GM20000 (cell line): ENCODE measurements at regions not wholly inside any gene's neighbourhood (a gene's known extent, or its start where the extent isn't known, plus 50 kb on each side); places are given as distances from the start of the nearest gene placed in this dataset.

Experiments used
- DNase-seq: peaks from one replicate; pipeline ENCODE4 v3.0.0; 2012; ENCODE audit warnings: low spot score
- TF ChIP-seq, protein P1 (sequence below): IDR thresholded peaks from 2 replicates; pipeline ENCODE4 v1.5.1; 2012; ENCODE audit warnings: mild to moderate bottlenecking, control low read depth; ENCODE audit errors: extremely low read depth, missing control alignments

DNA sequence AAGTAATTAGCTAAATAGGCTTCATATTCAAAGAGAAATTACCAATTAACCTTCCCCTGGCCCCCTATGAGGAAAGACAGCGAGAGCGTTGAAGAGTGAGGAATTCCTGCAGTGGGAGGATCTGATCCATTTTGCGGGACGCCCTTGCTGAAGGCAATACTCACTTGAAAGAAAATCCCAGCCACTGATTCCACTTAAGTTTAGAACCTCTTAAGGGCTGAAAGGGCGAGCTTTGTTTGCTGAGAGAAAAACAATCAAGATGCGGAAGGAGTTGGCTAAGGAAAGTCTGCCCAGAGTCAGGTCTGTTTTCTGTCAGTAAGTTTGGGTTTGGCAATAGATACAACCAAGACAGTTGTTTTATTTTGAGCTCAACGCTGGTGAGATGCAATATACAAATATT, 102.8 kb upstream of the GBE1 start:
- DNase-seq: no peak
- TF ChIP-seq, protein P1, sequence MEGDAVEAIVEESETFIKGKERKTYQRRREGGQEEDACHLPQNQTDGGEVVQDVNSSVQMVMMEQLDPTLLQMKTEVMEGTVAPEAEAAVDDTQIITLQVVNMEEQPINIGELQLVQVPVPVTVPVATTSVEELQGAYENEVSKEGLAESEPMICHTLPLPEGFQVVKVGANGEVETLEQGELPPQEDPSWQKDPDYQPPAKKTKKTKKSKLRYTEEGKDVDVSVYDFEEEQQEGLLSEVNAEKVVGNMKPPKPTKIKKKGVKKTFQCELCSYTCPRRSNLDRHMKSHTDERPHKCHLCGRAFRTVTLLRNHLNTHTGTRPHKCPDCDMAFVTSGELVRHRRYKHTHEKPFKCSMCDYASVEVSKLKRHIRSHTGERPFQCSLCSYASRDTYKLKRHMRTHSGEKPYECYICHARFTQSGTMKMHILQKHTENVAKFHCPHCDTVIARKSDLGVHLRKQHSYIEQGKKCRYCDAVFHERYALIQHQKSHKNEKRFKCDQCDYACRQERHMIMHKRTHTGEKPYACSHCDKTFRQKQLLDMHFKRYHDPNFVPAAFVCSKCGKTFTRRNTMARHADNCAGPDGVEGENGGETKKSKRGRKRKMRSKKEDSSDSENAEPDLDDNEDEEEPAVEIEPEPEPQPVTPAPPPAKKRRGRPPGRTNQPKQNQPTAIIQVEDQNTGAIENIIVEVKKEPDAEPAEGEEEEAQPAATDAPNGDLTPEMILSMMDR: no peak

DNA sequence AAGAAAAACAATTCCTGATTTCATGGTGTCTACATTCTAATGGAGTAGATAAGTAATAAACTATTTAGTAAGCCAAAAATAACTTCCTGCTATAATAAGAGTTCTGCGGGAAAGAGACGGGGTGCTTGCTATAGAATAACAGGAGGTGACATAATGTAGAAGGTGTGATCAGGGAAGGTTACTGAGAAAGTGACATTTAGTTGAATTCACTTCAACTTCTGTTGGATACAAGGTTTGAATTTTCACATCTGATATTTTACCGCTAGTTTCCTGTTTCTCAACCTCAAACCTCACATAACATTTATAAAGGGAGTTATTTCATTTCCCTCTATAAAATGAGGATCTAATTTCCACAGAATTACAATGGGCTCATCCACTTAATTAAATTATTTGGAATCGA, 102.3 kb upstream of the GBE1 start:
- no peak for DNase-seq
- TF ChIP-seq, protein P1: no peak

DNA sequence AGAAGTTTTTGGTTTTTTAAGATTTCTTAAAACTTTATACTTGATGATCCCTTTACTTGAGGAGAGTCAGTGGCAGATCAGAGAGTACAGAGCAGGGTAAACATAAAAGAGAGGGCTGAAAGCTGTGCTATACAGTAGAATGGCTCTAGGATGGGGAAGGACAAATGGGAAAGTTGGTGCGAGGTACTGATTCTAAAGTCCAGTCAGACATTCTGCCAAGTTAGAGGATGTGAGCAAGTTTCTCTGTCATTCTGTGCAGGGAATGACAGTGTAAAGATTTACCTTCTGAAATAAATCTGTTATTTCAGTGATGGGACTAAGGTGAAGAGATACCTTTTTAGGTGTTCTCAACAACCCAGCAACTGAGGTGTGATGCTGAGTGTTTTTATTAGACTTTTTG, 100.1 kb upstream of the GBE1 start:
- no peak for DNase-seq
- TF ChIP-seq, protein P1: no peak

DNA sequence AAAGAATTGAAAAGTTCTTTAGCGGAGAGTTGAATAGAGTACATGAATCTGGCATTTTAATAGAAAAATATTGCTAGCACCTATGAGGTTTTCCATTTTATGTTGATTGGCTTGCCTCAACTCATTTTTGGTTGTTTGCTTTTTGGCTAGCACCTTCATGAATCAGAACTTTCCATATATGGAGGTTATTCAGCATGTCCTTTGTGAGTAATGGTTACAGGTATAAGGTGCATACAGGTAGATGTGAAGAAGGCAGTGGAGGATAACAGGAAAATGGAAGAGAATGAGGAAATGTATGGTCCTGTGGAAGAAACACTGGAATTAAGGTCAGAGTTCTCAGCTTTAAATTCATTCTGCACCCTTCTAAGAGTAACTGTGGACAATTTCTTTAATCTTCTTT, 98.1 kb upstream of the GBE1 start:
- TF ChIP-seq, protein P1: no peak
- no peak for DNase-seq

DNA sequence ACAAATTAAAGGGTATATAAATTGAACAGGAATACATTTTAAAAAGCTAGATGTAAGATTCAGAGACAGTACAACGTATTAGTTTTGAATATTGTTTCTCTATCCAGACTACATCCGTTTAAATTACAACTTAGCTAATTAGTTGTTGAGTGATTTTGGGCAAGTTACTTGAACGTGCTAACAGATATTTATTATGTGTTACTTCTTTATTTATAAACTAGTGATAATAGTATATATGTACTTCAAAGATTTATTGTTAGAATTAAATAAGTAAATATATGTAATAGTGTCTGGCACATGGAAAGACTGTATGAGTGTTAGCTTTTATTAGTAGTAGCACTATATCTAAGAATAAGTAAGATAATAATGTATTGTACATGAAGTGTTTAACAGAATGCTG, 92.0 kb upstream of the GBE1 start:
- DNase-seq: no peak
- TF ChIP-seq, protein P1: no peak

DNA sequence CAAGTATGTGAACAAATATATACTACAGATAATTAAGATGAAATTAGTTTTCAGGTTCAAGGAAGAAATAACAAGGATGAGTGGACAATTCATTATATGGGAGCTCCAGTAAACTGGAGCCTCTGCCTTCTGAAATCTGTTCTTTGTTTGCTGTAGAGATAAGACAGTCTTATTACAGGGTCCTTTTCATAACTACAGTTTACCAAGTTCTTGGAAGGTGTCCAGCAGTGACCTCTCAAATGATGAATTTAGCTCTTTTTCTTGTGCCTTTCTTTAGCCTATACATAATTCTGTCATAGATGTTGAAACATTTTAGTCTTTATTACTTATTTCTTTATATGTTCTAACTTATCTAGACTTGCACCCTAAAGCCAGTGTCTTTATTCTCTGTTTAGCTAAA, 89.7 kb upstream of the GBE1 start:
- DNase-seq: no peak
- TF ChIP-seq, protein P1: no peak

DNA sequence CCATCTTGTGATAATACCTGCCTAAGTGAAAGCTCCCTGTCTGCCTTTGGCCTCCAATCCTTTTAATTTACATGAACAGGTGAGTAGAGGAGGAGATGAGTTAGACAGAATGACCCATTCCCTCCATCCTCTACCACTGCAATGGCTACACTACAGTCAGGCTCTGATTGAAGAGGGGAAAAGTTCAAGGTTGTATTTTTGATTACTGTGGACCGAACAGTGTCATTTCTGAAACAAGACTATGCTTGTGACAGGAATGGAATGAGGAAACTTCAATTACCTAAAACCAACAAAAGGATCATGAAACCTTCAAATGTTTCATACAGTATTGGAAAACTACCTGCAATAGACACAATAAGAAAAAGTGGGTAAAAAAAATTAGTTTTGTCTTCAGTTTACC, 85.5 kb upstream of the GBE1 start:
- no peak for DNase-seq
- TF ChIP-seq, protein P1: no peak

DNA sequence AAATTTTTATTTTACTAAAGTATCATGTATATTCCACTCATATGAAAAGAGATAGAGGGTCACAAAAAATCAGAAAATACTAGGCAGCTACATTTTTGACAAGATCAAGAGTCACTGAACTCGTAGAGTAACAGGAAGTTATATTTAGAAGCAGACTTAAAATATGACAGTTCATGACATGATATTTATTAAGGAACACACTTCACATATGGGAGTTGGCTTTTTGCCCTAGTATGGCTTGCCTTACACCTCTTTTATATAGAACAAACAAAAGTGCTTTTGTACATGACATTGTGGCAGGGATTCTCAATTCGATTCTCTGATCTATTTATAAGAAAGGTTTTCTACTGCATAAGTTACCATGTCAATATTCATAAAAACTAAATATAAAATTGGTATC, 80.1 kb upstream of the GBE1 start:
- TF ChIP-seq, protein P1: no peak
- no peak for DNase-seq
